NCI-H1092 treated with DMSO at 0.1 percent for 48 hours (cell line): ENCODE measurements at regions not wholly inside any gene's neighbourhood (a gene's known extent, or its start where the extent isn't known, plus 50 kb on each side); places are given as distances from the start of the nearest gene placed in this dataset.

ENCODE experiments used
- DNase-seq: peaks from one replicate; lab custom pipeline; 2025; lab: John Stamatoyannopoulos, UW

DNA sequence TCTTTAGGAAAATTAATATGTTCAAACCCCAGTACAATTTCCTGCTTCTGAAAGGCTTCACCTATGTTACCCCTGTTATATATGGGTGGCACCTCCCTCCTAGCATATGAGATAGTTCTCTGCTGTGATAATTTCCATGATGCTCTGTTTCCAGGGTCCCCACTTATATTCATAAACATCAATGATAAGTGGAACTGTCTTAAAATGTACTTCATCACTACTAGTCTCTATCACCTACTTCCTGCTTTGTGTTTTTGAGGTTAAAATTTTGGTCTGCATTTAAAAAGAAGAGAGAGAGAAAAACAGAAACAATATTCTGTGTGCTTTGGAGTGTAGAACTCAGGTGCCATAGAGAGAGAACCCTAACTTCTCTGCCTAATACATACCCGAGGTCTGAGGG lies 234.7 kb downstream of the HTR1A start:
- no peak for DNase-seq

GRCh38 chr5:63726496-63726895 lies 235.7 kb downstream of the HTR1A start:
- no peak for DNase-seq

- no peak for DNase-seq
Observed at GRCh38 chr5:63719147-63719546, 243.1 kb downstream of the HTR1A start.

- no peak for DNase-seq
Observed at GRCh38 chr5:63700241-63700640, 262.0 kb downstream of the HTR1A start.

- no peak for DNase-seq
Observed at GRCh38 chr5:63697811-63698210, 264.4 kb downstream of the HTR1A start.

DNA sequence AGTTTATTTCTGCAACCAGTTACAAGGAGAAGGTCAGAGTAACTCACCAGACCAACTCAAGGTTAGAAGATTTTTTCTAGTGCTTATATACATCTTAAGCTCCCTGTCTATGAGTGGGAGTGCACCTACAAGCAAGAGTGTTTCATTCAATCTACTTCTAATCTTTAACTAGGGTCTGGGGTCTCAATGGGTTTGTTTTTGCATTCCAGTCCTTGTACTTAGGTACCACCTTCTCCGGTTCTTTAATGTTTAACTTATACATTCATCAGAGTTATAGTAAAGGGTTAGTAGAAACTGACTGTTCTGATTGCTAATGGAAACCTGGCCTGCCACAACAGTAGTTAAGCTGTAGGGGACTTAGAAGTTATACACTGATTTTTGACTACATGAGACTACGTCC lies 271.7 kb downstream of the HTR1A start:
- DNase-seq, result no peak

GRCh38 chr5:63687854-63688516 lies 274.3 kb downstream of the HTR1A start:
- no peak for DNase-seq

GRCh38 chr5:63686938-63687337 lies 275.3 kb downstream of the HTR1A start:
- DNase-seq, result no peak

- no peak for DNase-seq
Observed at GRCh38 chr5:63686181-63686580, 276.1 kb downstream of the HTR1A start.

GRCh38 chr5:63685454-63685853 lies 276.8 kb downstream of the HTR1A start:
- DNase-seq, result no peak

GRCh38 chr5:63674881-63675280 lies 287.4 kb downstream of the HTR1A start:
- DNase-seq, result no peak

GRCh38 chr5:63655043-63655442 lies 307.2 kb downstream of the HTR1A start:
- DNase-seq, result no peak

DNA sequence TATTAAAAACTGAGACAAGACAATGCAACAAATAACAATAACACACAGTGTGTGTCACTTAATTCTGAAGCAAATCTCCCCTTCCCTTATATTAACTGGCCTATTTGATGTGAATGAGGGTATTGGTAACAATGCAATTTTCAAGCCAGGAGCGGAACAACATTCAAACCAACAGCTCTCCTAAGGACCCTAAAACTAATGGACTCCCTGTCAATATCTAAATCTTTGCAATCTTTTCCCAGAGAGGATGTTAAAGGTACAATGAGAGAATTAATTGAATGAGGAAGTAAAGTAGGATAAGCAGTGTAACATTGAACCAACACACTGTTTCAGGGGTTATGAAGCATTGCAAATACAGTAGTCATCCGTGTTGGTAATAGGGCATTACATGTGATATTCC lies 311.7 kb downstream of the HTR1A start:
- no peak for DNase-seq

DNA sequence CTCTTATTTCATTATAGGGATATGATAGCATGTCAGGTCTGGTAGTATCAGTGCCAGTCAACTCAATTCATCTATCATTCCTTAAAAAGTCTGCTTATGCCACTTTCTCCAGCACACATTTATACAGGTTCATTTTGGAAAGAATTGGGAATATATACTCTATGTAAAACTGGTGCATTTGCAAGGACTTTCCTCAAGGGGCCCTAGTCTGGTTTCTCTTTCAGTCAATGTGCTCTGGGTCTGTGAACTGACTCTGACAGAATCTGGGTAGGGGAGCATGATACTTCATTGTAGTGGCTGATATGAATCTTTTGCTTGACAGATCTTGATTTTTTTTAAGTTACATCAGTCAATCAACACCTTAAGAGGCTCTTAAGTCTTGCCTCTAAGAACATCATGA lies 313.9 kb downstream of the HTR1A start:
- no peak for DNase-seq

DNA sequence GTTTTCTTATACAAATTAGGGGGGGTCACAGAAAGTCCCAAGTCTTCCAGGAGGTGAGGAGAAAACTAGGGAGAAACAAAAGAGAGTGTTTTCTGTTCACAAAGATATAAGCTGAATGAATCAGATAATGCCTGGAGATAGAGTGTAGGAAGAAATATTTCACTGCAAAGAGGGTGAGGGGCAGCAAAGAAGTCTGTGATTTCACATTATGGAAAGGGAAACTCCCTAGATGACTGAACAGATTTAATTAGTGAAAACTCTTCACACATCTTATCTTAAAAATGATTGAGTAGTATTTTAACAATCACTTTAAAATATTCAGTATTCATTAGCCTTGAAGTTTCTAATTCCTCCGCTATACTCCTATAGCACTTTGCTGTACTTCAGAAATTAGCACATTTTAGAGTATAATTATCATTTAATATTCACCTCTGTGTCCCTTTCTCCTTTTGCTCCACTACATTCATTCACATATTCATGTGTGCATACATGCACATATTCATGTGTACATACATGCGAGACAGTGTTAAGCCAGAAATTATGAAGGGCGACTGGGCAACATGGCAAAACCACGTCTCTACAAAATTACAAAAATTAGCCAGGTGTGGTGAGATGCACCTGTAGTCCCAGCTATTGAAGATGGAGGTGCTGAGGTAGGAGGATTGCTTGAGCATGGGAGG lies 332.2 kb downstream of the HTR1A start:
- DNase-seq, result no peak

- no peak for DNase-seq
Observed at GRCh38 chr5:63613442-63613841, 348.8 kb downstream of the HTR1A start.

DNA sequence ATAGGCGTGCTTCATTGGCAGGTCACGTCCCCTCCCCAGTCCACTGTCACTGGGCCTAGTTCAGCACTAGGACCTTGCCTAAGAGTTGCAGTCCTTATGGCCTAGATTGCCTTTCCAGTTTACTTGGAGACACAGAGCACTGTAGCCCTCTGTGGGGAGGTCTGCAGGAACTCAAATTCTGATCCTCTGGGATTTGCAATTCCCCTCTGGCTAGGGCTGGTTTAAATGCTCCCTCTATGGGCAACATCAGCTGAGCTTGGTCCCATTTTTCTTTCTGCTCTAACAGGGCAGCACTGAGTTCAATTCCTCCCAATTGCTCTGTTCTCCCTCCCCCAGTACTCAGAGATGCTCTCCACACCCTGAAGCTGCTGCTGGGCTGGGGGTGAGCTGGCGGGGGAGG lies 358.2 kb downstream of the HTR1A start:
- no peak for DNase-seq

DNA sequence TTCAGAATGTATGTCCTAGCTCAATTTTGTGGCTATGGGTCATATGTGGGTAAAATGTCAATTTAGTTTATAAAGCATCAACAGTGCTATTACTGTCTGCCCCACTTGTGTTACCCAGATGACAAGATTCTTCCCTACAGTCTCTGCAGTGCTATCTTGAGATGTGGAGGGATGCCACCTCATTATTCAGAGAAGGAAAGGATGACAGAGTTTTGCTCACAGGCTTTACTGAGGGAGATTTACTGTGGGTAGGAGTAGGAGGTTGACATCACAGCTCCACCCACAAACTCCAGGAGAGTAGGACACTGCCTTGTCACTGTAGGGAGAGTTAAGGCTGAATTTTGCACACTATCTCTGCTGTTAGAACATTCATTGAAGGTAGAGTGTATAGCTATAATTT lies 359.3 kb downstream of the HTR1A start:
- no peak for DNase-seq

- no peak for DNase-seq
Observed at GRCh38 chr5:63596254-63596653, 366.0 kb downstream of the HTR1A start.

DNA sequence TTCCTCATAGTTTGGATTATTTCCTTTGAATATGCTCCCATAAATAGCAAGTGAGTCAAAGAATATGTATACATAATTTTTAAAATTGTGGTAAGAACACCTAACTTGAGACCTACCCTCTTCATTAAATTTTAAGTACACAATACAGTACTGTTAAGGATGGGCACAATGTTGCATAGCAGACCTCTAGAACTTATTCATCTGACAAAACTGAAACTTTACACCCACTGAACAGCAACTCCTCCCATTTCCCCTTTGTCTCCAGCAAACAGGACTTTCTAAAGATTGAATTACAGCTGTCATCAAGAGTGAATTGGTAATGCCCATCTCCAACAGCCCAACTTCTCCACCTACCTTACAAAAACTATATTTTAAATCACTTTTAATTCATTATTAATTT lies 388.9 kb downstream of the HTR1A start:
- no peak for DNase-seq

- DNase-seq, result no peak
Observed at GRCh38 chr5:63572740-63573139, 389.5 kb downstream of the HTR1A start.

DNA sequence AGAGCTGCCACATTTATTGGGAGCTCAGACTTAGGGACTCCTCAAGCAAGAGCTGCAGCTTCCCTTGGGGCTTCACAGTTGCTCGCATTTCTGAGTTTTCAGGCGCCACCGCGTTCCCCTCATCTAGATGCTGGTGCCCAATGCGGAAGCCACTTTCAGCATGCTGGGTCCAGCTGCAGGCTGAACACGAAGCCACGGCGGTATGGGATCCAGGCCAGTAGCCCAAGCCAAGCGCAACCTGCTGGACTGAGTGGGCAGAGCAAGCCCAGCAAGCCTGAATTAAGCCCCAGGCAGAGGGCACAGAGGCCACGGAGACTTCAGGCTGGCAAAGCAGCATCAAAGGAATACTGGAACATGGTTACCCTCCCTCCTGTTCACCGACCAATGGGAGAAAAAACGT lies 391.5 kb downstream of the HTR1A start:
- DNase-seq, result no peak

- no peak for DNase-seq
Observed at GRCh38 chr5:63564789-63565188, 397.5 kb downstream of the HTR1A start.
